GM12878 (cell line): ENCODE measurements at regions not wholly inside any gene's neighbourhood (a gene's known extent, or its start where the extent isn't known, plus 50 kb on each side); places are given as distances from the start of the nearest gene placed in this dataset.
"Not testable (repeated sequence)": the region's sequence is repeated elsewhere in the genome, so short reads cannot be mapped to it uniquely, and the experiment has no call there.

Source experiments
- ATAC-seq: fragments of 200-7000 bp; cut with Tn5 transposase; 3 replicates; pipeline ENCODE4 v1.9.1; 2020; ENCODE audit warnings: mild to moderate bottlenecking, moderate library complexity
- BruUV-seq: library from RNA; stranded (reverse); fragments of 400-500 nt; replicated peaks from 2 replicates; lab custom pipeline; 2021; lab: Mats Ljungman, UMichigan
- CTCF ChIA-PET: fragments of 300-600 bp; sonication (Branson Sonifier 250); formaldehyde crosslinking; extraction: SDS; loops from one replicate; lab custom pipeline; 2021; ENCODE audit warnings: inconsistent platforms; lab: Yijun Ruan, JAX
- POLR2A ChIA-PET: fragments of 350-600 bp; formaldehyde crosslinking; extraction: SDS; loops from one replicate; lab custom pipeline; 2021; ENCODE audit warnings: inconsistent platforms; lab: Charles Lee
- RAD21 ChIA-PET: fragments of 300-600 bp; sonication (Branson Sonifier 250); formaldehyde crosslinking; loops from one replicate; lab custom pipeline; 2023; ENCODE audit warnings: antibody characterized with exemption; ENCODE audit not compliant: unreplicated experiment; lab: Charles Lee
- SMC1A ChIA-PET: fragments of 300-600 bp; sonication (Branson Sonifier 250); formaldehyde crosslinking; loops from one replicate; lab custom pipeline; 2023; ENCODE audit not compliant: unreplicated experiment, uncharacterized antibody; lab: Charles Lee
- DNase-seq: peaks from one replicate; pipeline ENCODE4 v3.0.0-alpha.2; 2011; ENCODE audit warnings: low read depth, low spot score
- FAIRE-seq: peaks from 3 replicates; lab custom pipeline; 2011; peaks lifted over from hg19 to GRCh38; lab: Jason Lieb, UNC
- H2AFZ ChIP-seq: 2 replicates; pipeline ENCODE4 v1.6.0; 2011; ENCODE audit warnings: low read depth, low read length, control low read depth; ENCODE audit not compliant: control insufficient read depth
- H3K27ac ChIP-seq: 2 replicates; pipeline ENCODE4 v1.5.1; 2011; ENCODE audit warnings: control low read depth; ENCODE audit not compliant: control insufficient read depth, insufficient read depth
- H3K27me3 ChIP-seq, 2 experiments: replicated peaks in 1 of 2; 2 replicates each; pipeline versions ENCODE4 v1.6.0 to v1.6.1; 2011; ENCODE audit warnings: low read length in 1 of 2; ENCODE audit not compliant: control insufficient read depth in 2 of 2, insufficient read depth in 2 of 2
- H3K36me3 ChIP-seq, 2 experiments: 2 replicates each; pipeline ENCODE4 v1.5.1; 2011; ENCODE audit warnings: low read length in 1 of 2; ENCODE audit not compliant: control insufficient read depth in 2 of 2, insufficient read depth in 2 of 2
- H3K4me1 ChIP-seq: 2 replicates; pipeline ENCODE4 v1.6.1; 2011; ENCODE audit warnings: mild to moderate bottlenecking, low read length, moderate library complexity, mixed read lengths; ENCODE audit not compliant: control insufficient read depth, insufficient read depth
- H3K4me2 ChIP-seq: 2 replicates; pipeline ENCODE4 v1.6.0; 2011; ENCODE audit warnings: control low read depth; ENCODE audit not compliant: control insufficient read depth, insufficient read depth
- H3K4me3 ChIP-seq: fragments of 200-600 bp; sonication (generic); 2 replicates; pipeline ENCODE4 v1.5.1; 2016
- H3K79me2 ChIP-seq: 2 replicates; pipeline ENCODE4 v1.6.0; 2011; ENCODE audit warnings: low read length; ENCODE audit not compliant: control insufficient read depth, insufficient read depth
- H3K9ac ChIP-seq: 2 replicates; pipeline ENCODE4 v1.8.0; 2011; ENCODE audit warnings: low read length, control low read depth, mixed read lengths; ENCODE audit not compliant: control insufficient read depth, insufficient read depth
- H3K9me3 ChIP-seq: replicated peaks from 3 replicates; pipeline ENCODE4 v1.5.1; 2011; ENCODE audit warnings: mild to moderate bottlenecking, low read length; ENCODE audit not compliant: control insufficient read depth, insufficient read depth
- H4K20me1 ChIP-seq: 2 replicates; pipeline ENCODE4 v1.6.0; 2011; ENCODE audit not compliant: control insufficient read depth, insufficient read depth
- SIX5 ChIP-seq: IDR thresholded peaks from 2 replicates; pipeline ENCODE4 v1.6.1; 2011; ENCODE audit warnings: mild to moderate bottlenecking, low read depth, low read length, moderate library complexity; ENCODE audit not compliant: severe bottlenecking
- TARDBP ChIP-seq: IDR thresholded peaks from 2 replicates; pipeline ENCODE4 v1.6.1; 2016; ENCODE audit warnings: borderline replicate concordance
- YBX1 ChIP-seq: fragments of 450-650 bp; IDR thresholded peaks from 2 replicates; pipeline ENCODE4 v1.6.1; 2016; ENCODE audit warnings: antibody characterized with exemption
- WGBS: methylation state at CpG from one replicate; pipeline ENCODE4 v1.1.6; 2016; ENCODE audit warnings: low lambda C conversion rate; ENCODE audit not compliant: insufficient replicate concordance, insufficient coverage; ENCODE audit errors: missing lambda C conversion rate; 5-methylcytosine and 5-hydroxymethylcytosine counted together
- in situ Hi-C: fragments of 300-500 bp; cut with MboI; formaldehyde crosslinking; loops from 9 replicates; pipeline ENCODE4 v1.14.3; 2018; ENCODE audit warnings: mixed read lengths
- intact Hi-C: fragments of 100-400 bp; cut with micrococcal nuclease; formaldehyde crosslinking; loops from one replicate; pipeline ENCODE4 v1.14.2; 2022; ENCODE audit not compliant: unreplicated experiment
- TF ChIP-seq, protein P1 (sequence below): fragments of 450-650 bp; IDR thresholded peaks from 2 replicates; pipeline ENCODE4 v1.6.1; 2017; ENCODE audit warnings: antibody characterized with exemption, mild to moderate bottlenecking, moderate library complexity

DNA sequence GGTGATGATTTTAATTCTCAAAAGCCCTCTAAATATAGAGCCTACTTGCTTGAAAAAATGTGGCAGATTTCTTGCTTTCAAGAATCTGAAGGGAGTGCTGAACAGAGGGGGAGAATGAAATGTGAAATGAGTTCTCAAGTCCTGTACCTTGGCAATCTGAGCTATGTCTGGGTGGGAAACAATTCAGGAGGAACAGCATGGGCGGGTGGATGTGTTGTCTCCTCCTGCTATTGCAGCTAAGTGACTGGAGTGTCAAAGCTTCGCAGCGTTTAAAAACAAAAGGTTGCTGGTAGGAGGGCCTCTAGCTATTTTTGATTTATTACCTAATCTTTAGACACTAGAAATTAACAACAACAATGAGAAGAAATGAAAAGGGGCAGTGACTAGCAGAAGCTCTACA is 102.5 kb upstream of the ARG1 start:
- H3K9ac ChIP-seq, result no peak overlapping the region
- no peaks in the 10 kb centered on the region; the same call in 2 of the 3 replicates for H3K9me3 ChIP-seq
- H3K27ac ChIP-seq, result no peak overlapping the region
- H2AFZ ChIP-seq, result no peak overlapping the region
- no peak overlapping the region for H3K4me3 ChIP-seq
- H3K36me3 ChIP-seq, result no peaks in the 10 kb centered on the region
- intact Hi-C loops, result no loop called here
- CTCF ChIA-PET, result no interaction called here
- BruUV-seq, result no TSS peak
- H3K27me3 ChIP-seq, result no peaks in the 10 kb centered on the region
- H3K4me2 ChIP-seq, result no peak overlapping the region
- RAD21 ChIA-PET, result no interaction called here
- no peaks in the 10 kb centered on the region for H3K4me1 ChIP-seq
- DNase-seq, result no peak
- FAIRE-seq, result no peak
- no peaks in the 10 kb centered on the region for H3K79me2 ChIP-seq
- POLR2A ChIA-PET, result no interaction called here
- WGBS, result 53% methylated on average over 3 of the region's 3 CpGs
- no peaks in the 10 kb centered on the region for H4K20me1 ChIP-seq
- TF ChIP-seq, protein P1, sequence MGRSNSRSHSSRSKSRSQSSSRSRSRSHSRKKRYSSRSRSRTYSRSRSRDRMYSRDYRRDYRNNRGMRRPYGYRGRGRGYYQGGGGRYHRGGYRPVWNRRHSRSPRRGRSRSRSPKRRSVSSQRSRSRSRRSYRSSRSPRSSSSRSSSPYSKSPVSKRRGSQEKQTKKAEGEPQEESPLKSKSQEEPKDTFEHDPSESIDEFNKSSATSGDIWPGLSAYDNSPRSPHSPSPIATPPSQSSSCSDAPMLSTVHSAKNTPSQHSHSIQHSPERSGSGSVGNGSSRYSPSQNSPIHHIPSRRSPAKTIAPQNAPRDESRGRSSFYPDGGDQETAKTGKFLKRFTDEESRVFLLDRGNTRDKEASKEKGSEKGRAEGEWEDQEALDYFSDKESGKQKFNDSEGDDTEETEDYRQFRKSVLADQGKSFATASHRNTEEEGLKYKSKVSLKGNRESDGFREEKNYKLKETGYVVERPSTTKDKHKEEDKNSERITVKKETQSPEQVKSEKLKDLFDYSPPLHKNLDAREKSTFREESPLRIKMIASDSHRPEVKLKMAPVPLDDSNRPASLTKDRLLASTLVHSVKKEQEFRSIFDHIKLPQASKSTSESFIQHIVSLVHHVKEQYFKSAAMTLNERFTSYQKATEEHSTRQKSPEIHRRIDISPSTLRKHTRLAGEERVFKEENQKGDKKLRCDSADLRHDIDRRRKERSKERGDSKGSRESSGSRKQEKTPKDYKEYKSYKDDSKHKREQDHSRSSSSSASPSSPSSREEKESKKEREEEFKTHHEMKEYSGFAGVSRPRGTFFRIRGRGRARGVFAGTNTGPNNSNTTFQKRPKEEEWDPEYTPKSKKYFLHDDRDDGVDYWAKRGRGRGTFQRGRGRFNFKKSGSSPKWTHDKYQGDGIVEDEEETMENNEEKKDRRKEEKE, result no peak
- TF ChIP-seq, all 136 proteins: peak for 0
- no peak for ATAC-seq
- SMC1A ChIA-PET, result interaction anchor here (1.1 kb wide), 1 partner anchor 13 kb away, joined by 3 read pairs; no protein-coding TSS in a partner anchor
- in situ Hi-C loops, result no loop called here

DNA sequence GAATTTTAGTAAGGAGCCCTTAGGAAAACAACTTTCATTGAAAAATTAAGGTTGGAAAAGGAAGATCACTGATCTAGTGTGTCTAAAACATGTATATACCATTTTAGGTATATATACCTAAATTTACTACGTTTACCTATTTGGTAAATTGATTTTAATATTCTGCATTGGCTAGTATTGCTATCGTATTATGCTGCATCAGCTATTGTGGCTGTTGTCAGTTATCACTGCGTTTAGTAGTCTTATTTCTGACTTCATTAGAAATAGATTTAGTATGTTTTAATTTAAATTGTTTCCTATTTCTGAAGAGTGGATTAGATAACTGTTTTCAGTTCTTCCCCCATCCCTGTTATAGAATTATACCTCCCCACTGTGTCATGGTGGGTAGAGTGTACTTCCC is 101.7 kb upstream of the ARG1 start:
- Histone ChIP-seq H4K20me1 (no peaks in the 10 kb centered on the region), H3K79me2 (no peaks in the 10 kb centered on the region), H3K27ac (no peak overlapping the region), H3K4me3 (no peak overlapping the region), H3K9me3 (no peaks in the 10 kb centered on the region; the same call in 2 of the 3 replicates), H3K4me2 (no peak overlapping the region), H2AFZ (no peak overlapping the region), H3K4me1 (no peaks in the 10 kb centered on the region), H3K9ac (no peak overlapping the region), H3K27me3 (no peaks in the 10 kb centered on the region), H3K36me3 (no peaks in the 10 kb centered on the region)
- SMC1A ChIA-PET, result no interaction called here
- FAIRE-seq (no peak), ATAC-seq (no peak), DNase-seq (no peak)
- in situ Hi-C loops, result no loop called here
- BruUV-seq, result no TSS peak
- WGBS, result 28% methylated on average over 3 of the region's 3 CpGs
- RAD21 ChIA-PET, result no interaction called here
- intact Hi-C loops, result no loop called here
- TF ChIP-seq SIX5 (no peak), TARDBP (no peak), YBX1 (no peak)
- CTCF ChIA-PET, result interaction anchor here (1.2 kb wide), 1 partner anchor 157 kb away, joined by 3 read pairs; the partner anchor contains the start of gene MED23
- POLR2A ChIA-PET, result no interaction called here

GRCh38 chr6:131473303-131473702 is 99.7 kb upstream of the ARG1 start:
- H2AFZ ChIP-seq, H4K20me1 ChIP-seq, H3K27ac ChIP-seq, H3K9ac ChIP-seq, H3K9me3 ChIP-seq, intact Hi-C loops, in situ Hi-C loops, ATAC-seq, DNase-seq, CTCF ChIA-PET, H3K4me3 ChIP-seq, H3K79me2 ChIP-seq, BruUV-seq, H3K4me1 ChIP-seq, POLR2A ChIA-PET, H3K27me3 ChIP-seq, H3K36me3 ChIP-seq, FAIRE-seq, H3K4me2 ChIP-seq, RAD21 ChIA-PET: not testable (repeated sequence)
- SMC1A ChIA-PET, result interaction anchor here (0.9 to 1.1 kb wide), 2 partner anchors 21 to 274 kb away, joined by 3 read pairs; no protein-coding TSS in a partner anchor
